ENCODE measurements at regions not wholly inside any gene's neighbourhood (a gene's known extent, or its start where the extent isn't known, plus 50 kb on each side); places are given as distances from the start of the nearest gene placed in this dataset.
A peak's percentile ranks its signal among the peaks of the same experiment; 100 is the strongest.
"Not testable (repeated sequence)": the region's sequence is repeated elsewhere in the genome, so short reads cannot be mapped to it uniquely, and the experiment has no call there.

GRCh38 chr2:131801745-131802350 lies 274.2 kb downstream of the CCDC74A start:
- Histone ChIP-seq H3K9ac (ENCODE audit: low read length) (peak overlapping the region; percentile 66; the same call in 1 of the 2 replicates), H2AFZ (ENCODE audit: low read length) (peak overlapping the region; percentile 97), H3K4me2 (ENCODE audit: low read depth, low read length) (peak overlapping the region; percentile 74; the same call in 1 of the 2 replicates), H3K4me3 (ENCODE audit: low read length) (peak overlapping the region; percentile 76)
- not testable (repeated sequence) for H3K79me2 ChIP-seq (ENCODE audit: low read length); H3K9me3 ChIP-seq (replicated peaks; ENCODE audit: insufficient read depth, low read length); H3K27ac ChIP-seq (ENCODE audit: low read length); H4K20me1 ChIP-seq (ENCODE audit: insufficient read depth, low read length); H3K27me3 ChIP-seq (replicated peaks; ENCODE audit: insufficient read depth, low read length); H3K9me2 ChIP-seq (replicated peaks; ENCODE audit: insufficient read depth, low read length); H3F3A ChIP-seq (ENCODE audit: insufficient read depth, low read length); H3K36me3 ChIP-seq (replicated peaks; ENCODE audit: insufficient read depth, low read length); H3K4me1 ChIP-seq (ENCODE audit: low read length)
- TF ChIP-seq, protein P1, sequence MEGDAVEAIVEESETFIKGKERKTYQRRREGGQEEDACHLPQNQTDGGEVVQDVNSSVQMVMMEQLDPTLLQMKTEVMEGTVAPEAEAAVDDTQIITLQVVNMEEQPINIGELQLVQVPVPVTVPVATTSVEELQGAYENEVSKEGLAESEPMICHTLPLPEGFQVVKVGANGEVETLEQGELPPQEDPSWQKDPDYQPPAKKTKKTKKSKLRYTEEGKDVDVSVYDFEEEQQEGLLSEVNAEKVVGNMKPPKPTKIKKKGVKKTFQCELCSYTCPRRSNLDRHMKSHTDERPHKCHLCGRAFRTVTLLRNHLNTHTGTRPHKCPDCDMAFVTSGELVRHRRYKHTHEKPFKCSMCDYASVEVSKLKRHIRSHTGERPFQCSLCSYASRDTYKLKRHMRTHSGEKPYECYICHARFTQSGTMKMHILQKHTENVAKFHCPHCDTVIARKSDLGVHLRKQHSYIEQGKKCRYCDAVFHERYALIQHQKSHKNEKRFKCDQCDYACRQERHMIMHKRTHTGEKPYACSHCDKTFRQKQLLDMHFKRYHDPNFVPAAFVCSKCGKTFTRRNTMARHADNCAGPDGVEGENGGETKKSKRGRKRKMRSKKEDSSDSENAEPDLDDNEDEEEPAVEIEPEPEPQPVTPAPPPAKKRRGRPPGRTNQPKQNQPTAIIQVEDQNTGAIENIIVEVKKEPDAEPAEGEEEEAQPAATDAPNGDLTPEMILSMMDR (IDR thresholded peaks at IDR 0.05; ENCODE audit: low read length) = peak; percentile 55
- DNase-seq = peak; percentile 72

DNA sequence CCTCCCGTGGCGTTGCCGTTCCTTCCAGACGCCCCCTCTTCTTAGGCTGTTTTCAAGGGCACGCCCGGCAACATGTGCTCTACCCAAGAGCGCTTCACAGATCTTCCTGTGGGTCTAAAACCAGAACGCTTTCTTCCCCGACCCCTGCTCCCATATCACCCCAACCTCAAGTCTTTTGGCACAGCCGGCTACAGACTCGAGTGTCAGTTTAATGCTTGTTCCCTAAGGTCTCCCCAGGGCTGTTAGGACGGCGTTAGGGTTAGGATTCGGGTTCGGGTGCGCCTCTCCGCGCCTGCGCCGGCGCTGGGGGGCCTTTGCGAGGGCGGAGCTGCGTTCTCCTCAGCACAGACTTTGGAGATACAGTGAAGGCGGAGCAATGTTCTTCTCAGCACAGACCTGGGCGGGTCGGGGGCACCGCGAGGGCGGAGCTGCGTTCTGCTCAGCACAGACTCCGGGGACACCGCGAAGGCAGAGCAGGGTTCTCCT lies 274.7 kb downstream of the CCDC74A start:
- H3F3A ChIP-seq (ENCODE audit: insufficient read depth, low read length); H4K20me1 ChIP-seq (ENCODE audit: insufficient read depth, low read length); H3K79me2 ChIP-seq (ENCODE audit: low read length); H3K9me2 ChIP-seq (replicated peaks; ENCODE audit: insufficient read depth, low read length); H3K36me3 ChIP-seq (replicated peaks; ENCODE audit: insufficient read depth, low read length); H3K4me1 ChIP-seq (ENCODE audit: low read length); H3K9me3 ChIP-seq (replicated peaks; ENCODE audit: insufficient read depth, low read length); H3K27ac ChIP-seq (ENCODE audit: low read length); H3K27me3 ChIP-seq (replicated peaks; ENCODE audit: insufficient read depth, low read length): not testable (repeated sequence)
- peak; percentile 83 for DNase-seq
- H3K4me2 ChIP-seq (ENCODE audit: low read depth, low read length) = peak overlapping the region; percentile 74
- H3K9ac ChIP-seq (ENCODE audit: low read length) = peak overlapping the region; percentile 66
- H3K4me3 ChIP-seq (ENCODE audit: low read length) = peak overlapping the region; percentile 76
- peak overlapping the region; percentile 97 for H2AFZ ChIP-seq (ENCODE audit: low read length)

DNA sequence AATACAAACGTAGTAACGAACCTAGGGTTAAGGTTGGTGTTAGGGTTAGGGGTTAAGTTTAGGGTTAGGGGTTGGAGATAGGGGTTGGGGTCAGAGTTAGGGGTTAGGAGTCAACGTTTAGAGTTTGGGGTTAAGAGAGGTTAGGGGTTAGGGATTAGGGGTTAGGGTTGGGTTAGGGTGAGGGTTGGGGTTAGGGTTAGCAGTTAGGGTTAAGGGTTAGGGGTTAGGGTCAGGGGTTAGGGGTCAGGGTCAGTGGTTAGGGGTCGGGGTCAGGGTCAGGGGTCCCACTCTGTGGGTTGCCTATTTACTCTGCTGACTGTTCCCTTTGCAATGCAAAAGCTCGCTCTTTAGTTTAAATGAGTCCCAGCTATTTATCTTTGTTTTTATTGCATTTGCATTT lies 275.5 kb downstream of the CCDC74A start:
- not testable (repeated sequence) for H3K27ac ChIP-seq (ENCODE audit: low read length); H3K4me2 ChIP-seq (ENCODE audit: low read depth, low read length); H3K9ac ChIP-seq (ENCODE audit: low read length); H3K9me3 ChIP-seq (replicated peaks; ENCODE audit: insufficient read depth, low read length); H3K4me1 ChIP-seq (ENCODE audit: low read length); H4K20me1 ChIP-seq (ENCODE audit: insufficient read depth, low read length); H3K27me3 ChIP-seq (replicated peaks; ENCODE audit: insufficient read depth, low read length); H3F3A ChIP-seq (ENCODE audit: insufficient read depth, low read length); H3K9me2 ChIP-seq (replicated peaks; ENCODE audit: insufficient read depth, low read length); H3K4me3 ChIP-seq (ENCODE audit: low read length); H2AFZ ChIP-seq (ENCODE audit: low read length); H3K36me3 ChIP-seq (replicated peaks; ENCODE audit: insufficient read depth, low read length); DNase-seq; H3K79me2 ChIP-seq (ENCODE audit: low read length)

DNA sequence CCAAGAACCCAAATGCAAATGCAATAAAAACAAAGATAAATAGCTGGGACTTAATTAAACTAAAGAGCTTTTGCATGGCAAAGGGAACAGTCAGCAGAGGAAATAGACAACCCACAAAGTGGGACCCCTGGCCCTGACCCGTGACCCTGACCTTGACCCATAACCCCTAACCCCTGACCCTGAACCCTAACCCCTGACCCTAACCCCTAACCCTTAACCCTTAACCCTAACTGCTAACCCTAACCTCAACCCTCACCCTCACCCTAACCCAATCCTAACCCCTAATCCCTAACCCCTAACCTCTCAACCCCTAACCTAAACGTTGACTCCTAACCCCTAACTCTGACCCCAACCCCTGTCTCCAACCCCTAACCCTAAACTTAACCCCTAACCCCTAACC lies 284.9 kb downstream of the CCDC74A start:
- not testable (repeated sequence) for H3F3A ChIP-seq (ENCODE audit: insufficient read depth, low read length); H3K9ac ChIP-seq (ENCODE audit: low read length); H3K9me3 ChIP-seq (replicated peaks; ENCODE audit: insufficient read depth, low read length); H3K4me1 ChIP-seq (ENCODE audit: low read length); H3K27me3 ChIP-seq (replicated peaks; ENCODE audit: insufficient read depth, low read length); H3K4me3 ChIP-seq (ENCODE audit: low read length); H2AFZ ChIP-seq (ENCODE audit: low read length); DNase-seq; H3K9me2 ChIP-seq (replicated peaks; ENCODE audit: insufficient read depth, low read length); H3K27ac ChIP-seq (ENCODE audit: low read length); H3K36me3 ChIP-seq (replicated peaks; ENCODE audit: insufficient read depth, low read length); H3K79me2 ChIP-seq (ENCODE audit: low read length); H3K4me2 ChIP-seq (ENCODE audit: low read depth, low read length); H4K20me1 ChIP-seq (ENCODE audit: insufficient read depth, low read length)

- not testable (repeated sequence) for H3K4me3 ChIP-seq (ENCODE audit: low read length); H2AFZ ChIP-seq (ENCODE audit: low read length); H4K20me1 ChIP-seq (ENCODE audit: insufficient read depth, low read length); H3K79me2 ChIP-seq (ENCODE audit: low read length); H3K36me3 ChIP-seq (replicated peaks; ENCODE audit: insufficient read depth, low read length); H3K4me2 ChIP-seq (ENCODE audit: low read depth, low read length); H3K27ac ChIP-seq (ENCODE audit: low read length); H3F3A ChIP-seq (ENCODE audit: insufficient read depth, low read length); H3K4me1 ChIP-seq (ENCODE audit: low read length); H3K9ac ChIP-seq (ENCODE audit: low read length); H3K9me3 ChIP-seq (replicated peaks; ENCODE audit: insufficient read depth, low read length); H3K9me2 ChIP-seq (replicated peaks; ENCODE audit: insufficient read depth, low read length); H3K27me3 ChIP-seq (replicated peaks; ENCODE audit: insufficient read depth, low read length); DNase-seq
Measured at GRCh38 chr2:131813378-131813777, 285.7 kb downstream of the CCDC74A start.

DNA sequence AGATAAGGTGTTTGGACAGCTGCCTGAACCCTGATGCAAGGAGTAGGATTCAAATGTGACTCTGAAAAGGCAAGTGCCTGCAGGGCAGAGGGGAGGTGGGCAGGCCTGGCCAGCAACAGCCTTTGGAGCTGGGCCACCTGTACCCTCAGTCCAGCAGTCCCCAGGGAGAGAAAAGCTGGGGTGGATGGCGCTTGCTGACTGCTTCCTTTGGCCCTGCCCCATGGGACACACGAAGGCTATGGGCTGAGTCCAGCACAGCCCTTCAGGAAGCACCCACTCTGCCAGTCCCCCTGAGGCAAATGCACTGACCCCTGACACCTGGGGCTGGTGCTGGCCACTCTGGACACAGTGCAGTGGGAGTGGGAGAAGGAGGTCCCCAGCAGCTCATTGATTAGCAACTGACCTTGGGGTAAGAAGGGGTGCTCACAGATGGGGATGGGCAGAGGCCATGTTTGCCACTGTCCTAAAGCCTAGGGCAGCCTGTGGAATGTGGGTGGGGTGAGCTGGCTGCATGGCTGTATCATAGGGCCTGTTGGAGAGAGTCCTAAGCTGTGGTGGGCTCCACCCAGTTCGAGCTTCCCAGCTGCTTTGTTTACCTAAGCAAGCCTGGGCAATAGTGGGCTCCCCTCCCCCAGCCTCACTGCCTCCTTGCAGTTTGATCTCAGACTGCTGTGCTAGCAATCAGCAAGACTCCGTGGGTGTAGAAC lies 290.7 kb downstream of the CCDC74A start:
- H3K9me2 ChIP-seq (replicated peaks; ENCODE audit: insufficient read depth, low read length); H3K79me2 ChIP-seq (ENCODE audit: low read length); H2AFZ ChIP-seq (ENCODE audit: low read length); H3K27me3 ChIP-seq (replicated peaks; ENCODE audit: insufficient read depth, low read length); DNase-seq; H3K9me3 ChIP-seq (replicated peaks; ENCODE audit: insufficient read depth, low read length); H3K4me1 ChIP-seq (ENCODE audit: low read length); H4K20me1 ChIP-seq (ENCODE audit: insufficient read depth, low read length); H3K4me3 ChIP-seq (ENCODE audit: low read length); H3K27ac ChIP-seq (ENCODE audit: low read length); H3K4me2 ChIP-seq (ENCODE audit: low read depth, low read length); H3K36me3 ChIP-seq (replicated peaks; ENCODE audit: insufficient read depth, low read length); H3F3A ChIP-seq (ENCODE audit: insufficient read depth, low read length); H3K9ac ChIP-seq (ENCODE audit: low read length): not testable (repeated sequence)

DNA sequence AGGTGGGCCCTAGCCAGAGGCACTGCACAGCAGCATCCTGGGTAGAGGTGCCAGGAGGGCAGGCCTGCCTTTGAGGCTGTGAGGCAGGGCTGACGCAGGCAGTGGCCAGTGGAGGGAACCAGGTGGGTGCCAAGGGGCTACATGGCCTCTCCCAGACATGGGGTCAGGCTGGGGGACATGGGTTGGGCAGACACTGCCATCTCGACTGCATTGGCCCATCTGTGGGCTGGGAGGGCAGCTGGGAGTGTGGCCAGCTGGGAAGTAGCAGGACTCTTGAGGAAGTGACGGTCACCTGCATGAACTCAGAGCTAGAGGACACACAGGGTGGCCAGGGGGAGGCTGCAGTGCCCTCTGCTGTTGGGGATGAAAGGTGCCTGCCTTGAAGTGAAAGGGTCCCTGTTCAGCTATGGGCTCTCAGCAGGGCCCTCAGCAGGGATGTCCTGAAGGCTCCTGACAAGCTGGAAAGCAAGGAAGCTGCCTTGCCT lies 294.6 kb downstream of the CCDC74A start:
- H3K27ac ChIP-seq (ENCODE audit: low read length); H3K79me2 ChIP-seq (ENCODE audit: low read length); H2AFZ ChIP-seq (ENCODE audit: low read length); H3F3A ChIP-seq (ENCODE audit: insufficient read depth, low read length); H3K4me1 ChIP-seq (ENCODE audit: low read length); H3K9ac ChIP-seq (ENCODE audit: low read length); H3K4me3 ChIP-seq (ENCODE audit: low read length); H3K9me2 ChIP-seq (replicated peaks; ENCODE audit: insufficient read depth, low read length); H3K9me3 ChIP-seq (replicated peaks; ENCODE audit: insufficient read depth, low read length); H3K36me3 ChIP-seq (replicated peaks; ENCODE audit: insufficient read depth, low read length); H4K20me1 ChIP-seq (ENCODE audit: insufficient read depth, low read length); DNase-seq; H3K4me2 ChIP-seq (ENCODE audit: low read depth, low read length); H3K27me3 ChIP-seq (replicated peaks; ENCODE audit: insufficient read depth, low read length): not testable (repeated sequence)

All from MM.1S (cell line).